ENCODE measurements at regions not wholly inside any gene's neighbourhood (a gene's known extent, or its start where the extent isn't known, plus 50 kb on each side); places are given as distances from the start of the nearest gene placed in this dataset.

DNA sequence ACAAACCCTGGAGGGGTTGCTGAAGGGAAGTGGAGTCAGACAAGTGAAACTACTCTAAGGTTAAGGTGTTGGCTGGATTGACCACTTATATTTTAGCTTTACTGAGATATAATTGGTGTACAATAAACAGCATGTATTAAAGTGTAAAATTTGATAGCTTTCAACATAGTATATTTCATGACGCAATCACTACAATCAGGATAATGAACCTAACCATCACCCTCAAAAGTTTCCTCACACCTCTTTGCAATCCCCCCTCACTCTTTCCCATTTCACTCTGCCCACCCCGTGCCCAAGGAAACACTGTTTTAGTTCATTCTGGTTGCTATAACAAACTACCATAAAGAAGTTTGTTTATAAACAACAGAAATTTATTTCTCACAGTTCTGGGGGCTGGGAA lies 508.0 kb downstream of the FGF9 start:
- no peaks in the 10 kb centered on the region for H3K9me3 ChIP-seq
- H3K9me2 ChIP-seq, result no peaks in the 10 kb centered on the region
- no peaks in the 10 kb centered on the region for H3F3A ChIP-seq (replicated peaks; ENCODE audit: insufficient read depth)
- H3K79me2 ChIP-seq (ENCODE audit: insufficient read depth), result no peaks in the 10 kb centered on the region
- H3K36me3 ChIP-seq (replicated peaks in 1 of 2; ENCODE audit: control insufficient read depth in 1 of 2, insufficient read depth in 2 of 2, low read length in 1 of 2), result no peaks in the 10 kb centered on the region
- H2AFZ ChIP-seq (ENCODE audit: low read depth), result no peak overlapping the region
- H4K20me1 ChIP-seq (ENCODE audit: insufficient read depth), result no peaks in the 10 kb centered on the region
- H3K4me1 ChIP-seq (ENCODE audit: control insufficient read depth in 1 of 2, insufficient read depth in 2 of 2, low read depth in 1 of 2, low read length in 1 of 2), result no peaks in the 10 kb centered on the region
- H3K27ac ChIP-seq (ENCODE audit: low read depth in 2 of 2, low read length in 1 of 2), result no peak overlapping the region
- no peak overlapping the region for H3K4me2 ChIP-seq
- ChIA-PET CTCF (interaction anchor here (0.7 kb wide), 1 partner anchor 79 kb away, joined by 3 read pairs; no protein-coding TSS in a partner anchor), POLR2A (no interaction called here)
- H3K4me3 ChIP-seq (ENCODE audit: low read depth in 2 of 2, low read length in 1 of 2), result no peak overlapping the region
- TF ChIP-seq FOXM1 (IDR thresholded peaks at IDR 0.05; ENCODE audit: low read depth) (no peak), CHD2 (IDR thresholded peaks at IDR 0.05; ENCODE audit: low read length, partially characterized antibody) (no peak), YY1 (IDR thresholded peaks at IDR 0.05; ENCODE audit: low read depth) (no peak), MEF2A (IDR thresholded peaks at IDR 0.05; ENCODE audit: borderline replicate concordance, low read depth) (no peak), RAD21 (IDR thresholded peaks at IDR 0.05; ENCODE audit: low read length) (no peak), TCF12 (IDR thresholded peaks at IDR 0.05) (no peak), TEAD4 (IDR thresholded peaks at IDR 0.05; ENCODE audit: borderline replicate concordance, insufficient read depth) (no peak), RFX5 (IDR thresholded peaks at IDR 0.05; ENCODE audit: low read length) (no peak), ELF1 (IDR thresholded peaks at IDR 0.05) (no peak), NRF1 (IDR thresholded peaks at IDR 0.05; ENCODE audit: low read depth, low read length) (no peak), TAF1 (IDR thresholded peaks at IDR 0.05; ENCODE audit: borderline replicate concordance, low read depth, low read length) (no peak)
- TF ChIP-seq, protein P1, sequence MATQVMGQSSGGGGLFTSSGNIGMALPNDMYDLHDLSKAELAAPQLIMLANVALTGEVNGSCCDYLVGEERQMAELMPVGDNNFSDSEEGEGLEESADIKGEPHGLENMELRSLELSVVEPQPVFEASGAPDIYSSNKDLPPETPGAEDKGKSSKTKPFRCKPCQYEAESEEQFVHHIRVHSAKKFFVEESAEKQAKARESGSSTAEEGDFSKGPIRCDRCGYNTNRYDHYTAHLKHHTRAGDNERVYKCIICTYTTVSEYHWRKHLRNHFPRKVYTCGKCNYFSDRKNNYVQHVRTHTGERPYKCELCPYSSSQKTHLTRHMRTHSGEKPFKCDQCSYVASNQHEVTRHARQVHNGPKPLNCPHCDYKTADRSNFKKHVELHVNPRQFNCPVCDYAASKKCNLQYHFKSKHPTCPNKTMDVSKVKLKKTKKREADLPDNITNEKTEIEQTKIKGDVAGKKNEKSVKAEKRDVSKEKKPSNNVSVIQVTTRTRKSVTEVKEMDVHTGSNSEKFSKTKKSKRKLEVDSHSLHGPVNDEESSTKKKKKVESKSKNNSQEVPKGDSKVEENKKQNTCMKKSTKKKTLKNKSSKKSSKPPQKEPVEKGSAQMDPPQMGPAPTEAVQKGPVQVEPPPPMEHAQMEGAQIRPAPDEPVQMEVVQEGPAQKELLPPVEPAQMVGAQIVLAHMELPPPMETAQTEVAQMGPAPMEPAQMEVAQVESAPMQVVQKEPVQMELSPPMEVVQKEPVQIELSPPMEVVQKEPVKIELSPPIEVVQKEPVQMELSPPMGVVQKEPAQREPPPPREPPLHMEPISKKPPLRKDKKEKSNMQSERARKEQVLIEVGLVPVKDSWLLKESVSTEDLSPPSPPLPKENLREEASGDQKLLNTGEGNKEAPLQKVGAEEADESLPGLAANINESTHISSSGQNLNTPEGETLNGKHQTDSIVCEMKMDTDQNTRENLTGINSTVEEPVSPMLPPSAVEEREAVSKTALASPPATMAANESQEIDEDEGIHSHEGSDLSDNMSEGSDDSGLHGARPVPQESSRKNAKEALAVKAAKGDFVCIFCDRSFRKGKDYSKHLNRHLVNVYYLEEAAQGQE (IDR thresholded peaks at IDR 0.05; ENCODE audit: low read depth, low read length), result no peak
- TF ChIP-seq, protein P2, sequence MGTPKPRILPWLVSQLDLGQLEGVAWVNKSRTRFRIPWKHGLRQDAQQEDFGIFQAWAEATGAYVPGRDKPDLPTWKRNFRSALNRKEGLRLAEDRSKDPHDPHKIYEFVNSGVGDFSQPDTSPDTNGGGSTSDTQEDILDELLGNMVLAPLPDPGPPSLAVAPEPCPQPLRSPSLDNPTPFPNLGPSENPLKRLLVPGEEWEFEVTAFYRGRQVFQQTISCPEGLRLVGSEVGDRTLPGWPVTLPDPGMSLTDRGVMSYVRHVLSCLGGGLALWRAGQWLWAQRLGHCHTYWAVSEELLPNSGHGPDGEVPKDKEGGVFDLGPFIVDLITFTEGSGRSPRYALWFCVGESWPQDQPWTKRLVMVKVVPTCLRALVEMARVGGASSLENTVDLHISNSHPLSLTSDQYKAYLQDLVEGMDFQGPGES (IDR thresholded peaks at IDR 0.05; ENCODE audit: low read depth, low read length), result no peak
- TF ChIP-seq, protein P3, sequence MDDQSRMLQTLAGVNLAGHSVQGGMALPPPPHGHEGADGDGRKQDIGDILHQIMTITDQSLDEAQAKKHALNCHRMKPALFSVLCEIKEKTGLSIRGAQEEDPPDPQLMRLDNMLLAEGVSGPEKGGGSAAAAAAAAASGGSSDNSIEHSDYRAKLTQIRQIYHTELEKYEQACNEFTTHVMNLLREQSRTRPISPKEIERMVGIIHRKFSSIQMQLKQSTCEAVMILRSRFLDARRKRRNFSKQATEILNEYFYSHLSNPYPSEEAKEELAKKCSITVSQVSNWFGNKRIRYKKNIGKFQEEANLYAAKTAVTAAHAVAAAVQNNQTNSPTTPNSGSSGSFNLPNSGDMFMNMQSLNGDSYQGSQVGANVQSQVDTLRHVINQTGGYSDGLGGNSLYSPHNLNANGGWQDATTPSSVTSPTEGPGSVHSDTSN (IDR thresholded peaks at IDR 0.05), result no peak
- TF ChIP-seq, protein P4, sequence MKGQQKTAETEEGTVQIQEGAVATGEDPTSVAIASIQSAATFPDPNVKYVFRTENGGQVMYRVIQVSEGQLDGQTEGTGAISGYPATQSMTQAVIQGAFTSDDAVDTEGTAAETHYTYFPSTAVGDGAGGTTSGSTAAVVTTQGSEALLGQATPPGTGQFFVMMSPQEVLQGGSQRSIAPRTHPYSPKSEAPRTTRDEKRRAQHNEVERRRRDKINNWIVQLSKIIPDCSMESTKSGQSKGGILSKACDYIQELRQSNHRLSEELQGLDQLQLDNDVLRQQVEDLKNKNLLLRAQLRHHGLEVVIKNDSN (IDR thresholded peaks at IDR 0.05; ENCODE audit: borderline replicate concordance, low read depth), result no peak
- TF ChIP-seq, protein P5, sequence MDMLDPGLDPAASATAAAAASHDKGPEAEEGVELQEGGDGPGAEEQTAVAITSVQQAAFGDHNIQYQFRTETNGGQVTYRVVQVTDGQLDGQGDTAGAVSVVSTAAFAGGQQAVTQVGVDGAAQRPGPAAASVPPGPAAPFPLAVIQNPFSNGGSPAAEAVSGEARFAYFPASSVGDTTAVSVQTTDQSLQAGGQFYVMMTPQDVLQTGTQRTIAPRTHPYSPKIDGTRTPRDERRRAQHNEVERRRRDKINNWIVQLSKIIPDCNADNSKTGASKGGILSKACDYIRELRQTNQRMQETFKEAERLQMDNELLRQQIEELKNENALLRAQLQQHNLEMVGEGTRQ (IDR thresholded peaks at IDR 0.05; ENCODE audit: borderline replicate concordance, low read depth, low read length), result no peak
- TF ChIP-seq, protein P6, sequence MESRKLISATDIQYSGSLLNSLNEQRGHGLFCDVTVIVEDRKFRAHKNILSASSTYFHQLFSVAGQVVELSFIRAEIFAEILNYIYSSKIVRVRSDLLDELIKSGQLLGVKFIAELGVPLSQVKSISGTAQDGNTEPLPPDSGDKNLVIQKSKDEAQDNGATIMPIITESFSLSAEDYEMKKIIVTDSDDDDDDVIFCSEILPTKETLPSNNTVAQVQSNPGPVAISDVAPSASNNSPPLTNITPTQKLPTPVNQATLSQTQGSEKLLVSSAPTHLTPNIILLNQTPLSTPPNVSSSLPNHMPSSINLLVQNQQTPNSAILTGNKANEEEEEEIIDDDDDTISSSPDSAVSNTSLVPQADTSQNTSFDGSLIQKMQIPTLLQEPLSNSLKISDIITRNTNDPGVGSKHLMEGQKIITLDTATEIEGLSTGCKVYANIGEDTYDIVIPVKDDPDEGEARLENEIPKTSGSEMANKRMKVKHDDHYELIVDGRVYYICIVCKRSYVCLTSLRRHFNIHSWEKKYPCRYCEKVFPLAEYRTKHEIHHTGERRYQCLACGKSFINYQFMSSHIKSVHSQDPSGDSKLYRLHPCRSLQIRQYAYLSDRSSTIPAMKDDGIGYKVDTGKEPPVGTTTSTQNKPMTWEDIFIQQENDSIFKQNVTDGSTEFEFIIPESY (IDR thresholded peaks at IDR 0.05; ENCODE audit: borderline replicate concordance, low read depth), result no peak
- 33% methylated on average over 2 of the region's 2 CpGs for WGBS (ENCODE audit: low lambda C conversion rate)
- DNase-seq, result no peak
- no peaks in the 10 kb centered on the region for H3K27me3 ChIP-seq (ENCODE audit: insufficient read depth)
- no peak overlapping the region for H3K9ac ChIP-seq

Data from SK-N-SH (cell line).